Muscle of leg (tissue), 3 donors: ENCODE measurements at regions not wholly inside any gene's neighbourhood (a gene's known extent, or its start where the extent isn't known, plus 50 kb on each side); places are given as distances from the start of the nearest gene placed in this dataset.
A peak's percentile ranks its signal among the peaks of the same experiment; 100 is the strongest.

ENCODE experiments used
- DNase-seq: peaks from one replicate; pipeline ENCODE4 v3.0.0; 2013
- H3K27ac ChIP-seq: one replicate; pipeline ENCODE4 v1.5.1; 2013; ENCODE audit warnings: mild to moderate bottlenecking, low read length, control low read depth
- H3K27me3 ChIP-seq: one replicate; pipeline ENCODE4 v1.6.1; 2013; ENCODE audit warnings: low read length; ENCODE audit not compliant: control insufficient read depth, insufficient read depth
- H3K36me3 ChIP-seq: one replicate; pipeline ENCODE4 v1.6.1; 2013; ENCODE audit warnings: low read length; ENCODE audit not compliant: control insufficient read depth, insufficient read depth
- H3K4me1 ChIP-seq: one replicate; pipeline ENCODE4 v1.6.1; 2013; ENCODE audit warnings: low read length; ENCODE audit not compliant: control insufficient read depth, insufficient read depth
- H3K4me3 ChIP-seq: one replicate; pipeline ENCODE4 v1.5.1; 2013; ENCODE audit warnings: low read length, control low read depth
- H3K9me3 ChIP-seq: replicated peaks from 2 replicates; pipeline ENCODE4 v1.6.1; 2013; ENCODE audit warnings: low read depth, low read length; ENCODE audit not compliant: control insufficient read depth
- WGBS: methylation state at CpG from one replicate; pipeline ENCODE4 v1.1.5; 2013; ENCODE audit warnings: missing lambda C conversion rate; ENCODE audit not compliant: insufficient coverage; 5-methylcytosine and 5-hydroxymethylcytosine counted together

DNA sequence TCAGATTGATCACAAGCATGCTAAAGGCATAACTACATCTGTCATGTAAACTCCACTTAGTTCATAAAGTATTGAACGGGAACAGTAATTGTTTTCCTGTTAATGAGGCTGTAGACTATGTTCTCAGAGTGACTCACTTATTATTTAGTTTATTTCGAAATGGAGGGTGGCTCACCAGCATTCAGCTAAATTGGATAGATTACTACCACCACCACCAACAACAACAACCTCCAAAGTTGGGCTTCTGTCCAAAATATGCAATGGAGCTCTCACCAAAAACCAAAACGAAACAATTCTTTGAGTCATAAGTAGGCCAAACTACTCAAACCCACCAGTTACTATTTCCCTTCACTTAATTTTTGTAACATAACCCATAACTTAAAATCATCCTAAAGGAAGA lies 127.9 kb upstream of the NRBF2 start:
- no CpG with 5 or more reads among the region's 3 CpGs for WGBS
- no peak for DNase-seq
- no peak overlapping the region for H3K4me3 ChIP-seq
- no peaks in the 10 kb centered on the region for H3K27me3 ChIP-seq
- H3K4me1 ChIP-seq, result no peaks in the 10 kb centered on the region
- H3K36me3 ChIP-seq, result no peaks in the 10 kb centered on the region
- no peak overlapping the region for H3K27ac ChIP-seq
- no peaks in the 10 kb centered on the region for H3K9me3 ChIP-seq

DNA sequence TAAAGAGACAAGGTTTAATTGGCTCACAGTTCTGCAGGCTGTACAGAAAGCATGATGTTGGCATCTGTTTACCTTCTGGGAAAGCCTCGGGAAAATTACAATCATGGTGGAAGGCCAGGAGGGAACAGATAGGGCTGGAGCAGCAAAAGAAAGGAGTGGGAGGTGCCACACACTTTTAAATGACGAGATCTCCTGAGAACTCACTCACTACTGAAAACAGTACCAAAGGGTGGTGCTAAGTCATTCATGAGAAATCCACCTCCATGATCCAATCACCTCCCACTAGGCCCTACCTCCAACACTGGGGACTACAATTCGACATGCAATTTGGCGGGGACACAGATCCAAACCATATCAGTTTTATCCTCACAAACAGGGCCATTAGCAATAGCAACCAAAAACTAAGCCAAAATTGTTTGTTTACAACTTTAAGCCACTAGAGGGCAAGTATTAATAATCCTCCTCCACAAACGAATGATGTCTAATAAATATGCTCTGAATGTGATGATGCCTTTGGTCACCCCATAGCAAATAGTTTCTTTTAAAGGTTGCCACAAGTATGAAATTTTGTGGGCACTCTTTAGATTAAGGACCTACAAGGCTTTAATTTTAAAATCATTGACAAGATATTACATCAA lies 129.2 kb upstream of the NRBF2 start:
- H3K4me3 ChIP-seq, result no peak overlapping the region
- no peaks in the 10 kb centered on the region for H3K4me1 ChIP-seq
- DNase-seq, result no peak
- H3K9me3 ChIP-seq, result no peaks in the 10 kb centered on the region
- no peaks in the 10 kb centered on the region for H3K36me3 ChIP-seq
- no CpG with 5 or more reads among the region's 5 CpGs for WGBS
- H3K27ac ChIP-seq, result no peak overlapping the region
- H3K27me3 ChIP-seq, result no peaks in the 10 kb centered on the region

DNA sequence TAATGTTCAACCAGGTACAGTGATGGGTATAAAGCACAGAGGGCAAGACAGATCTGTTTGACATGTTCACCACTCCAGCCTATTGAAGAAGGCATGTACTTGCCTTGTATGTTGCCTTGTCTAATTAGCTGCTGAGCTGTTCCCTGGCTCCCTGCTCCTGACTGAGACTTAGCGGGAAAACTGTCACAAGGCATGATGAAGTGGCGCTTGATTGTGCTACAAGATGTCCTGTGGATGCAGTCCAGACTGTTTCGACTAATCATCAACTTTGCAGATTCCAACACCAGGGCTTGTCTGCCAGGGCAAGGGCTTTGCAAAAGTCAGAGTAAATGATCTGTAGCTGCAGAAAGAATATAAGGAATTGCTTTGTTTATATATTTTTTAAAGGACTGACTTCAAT lies 136.2 kb upstream of the NRBF2 start:
- WGBS, result 76% methylated on average over 2 of the region's 3 CpGs
- Histone ChIP-seq H3K4me1 (no peaks in the 10 kb centered on the region), H3K27me3 (no peaks in the 10 kb centered on the region), H3K9me3 (no peaks in the 10 kb centered on the region), H3K4me3 (no peak overlapping the region), H3K36me3 (no peaks in the 10 kb centered on the region), H3K27ac (no peak overlapping the region)
- DNase-seq, result peak; percentile 9

DNA sequence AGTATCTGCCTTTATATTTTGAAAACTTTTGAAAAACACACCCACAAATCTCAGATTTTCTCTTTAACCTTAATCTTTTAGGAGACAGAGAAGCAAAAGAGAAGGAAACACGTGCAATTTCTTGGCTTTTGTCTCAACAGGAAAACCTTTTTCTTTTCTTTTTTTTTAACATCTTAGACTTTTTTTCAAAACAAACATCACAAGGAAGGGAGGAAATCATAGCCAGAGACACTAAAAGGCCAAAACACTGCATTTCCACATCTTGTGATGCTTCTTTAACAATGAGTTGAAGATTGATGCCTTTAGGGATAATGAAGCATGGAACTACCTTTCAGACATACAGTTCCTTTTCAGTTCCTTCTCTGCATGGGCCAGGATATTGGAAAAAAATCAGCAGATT lies 136.6 kb upstream of the NRBF2 start:
- H3K4me3 ChIP-seq, result no peak overlapping the region
- no peaks in the 10 kb centered on the region for H3K27me3 ChIP-seq
- no peaks in the 10 kb centered on the region for H3K36me3 ChIP-seq
- no peaks in the 10 kb centered on the region for H3K9me3 ChIP-seq
- WGBS, result no CpG with 5 or more reads among the region's 1 CpG
- H3K4me1 ChIP-seq, result no peaks in the 10 kb centered on the region
- no peak for DNase-seq
- H3K27ac ChIP-seq, result no peak overlapping the region

DNA sequence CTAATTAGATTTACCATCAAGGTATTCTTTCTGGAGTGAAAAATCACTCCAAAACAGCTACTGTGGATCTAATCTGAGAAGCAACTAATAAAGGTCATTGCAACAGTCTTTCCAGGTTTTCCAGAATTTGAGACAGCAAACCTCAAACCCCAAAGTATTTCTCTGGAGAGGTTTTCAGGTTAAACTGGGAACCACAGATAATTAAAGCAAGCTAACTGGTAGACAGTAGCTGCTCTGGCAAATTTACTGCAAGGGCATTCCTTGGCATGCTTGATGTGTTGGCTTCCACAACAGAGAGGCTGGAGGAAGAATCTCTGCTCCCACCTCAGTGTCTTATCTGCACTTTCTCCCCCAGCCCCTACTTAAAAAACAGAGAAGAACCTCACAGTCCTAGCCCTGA lies 140.0 kb upstream of the NRBF2 start:
- no peaks in the 10 kb centered on the region for H3K9me3 ChIP-seq
- H3K27me3 ChIP-seq, result no peaks in the 10 kb centered on the region
- no peak overlapping the region for H3K27ac ChIP-seq
- no peak overlapping the region for H3K4me3 ChIP-seq
- no peaks in the 10 kb centered on the region for H3K4me1 ChIP-seq
- DNase-seq, result no peak
- H3K36me3 ChIP-seq, result no peaks in the 10 kb centered on the region

DNA sequence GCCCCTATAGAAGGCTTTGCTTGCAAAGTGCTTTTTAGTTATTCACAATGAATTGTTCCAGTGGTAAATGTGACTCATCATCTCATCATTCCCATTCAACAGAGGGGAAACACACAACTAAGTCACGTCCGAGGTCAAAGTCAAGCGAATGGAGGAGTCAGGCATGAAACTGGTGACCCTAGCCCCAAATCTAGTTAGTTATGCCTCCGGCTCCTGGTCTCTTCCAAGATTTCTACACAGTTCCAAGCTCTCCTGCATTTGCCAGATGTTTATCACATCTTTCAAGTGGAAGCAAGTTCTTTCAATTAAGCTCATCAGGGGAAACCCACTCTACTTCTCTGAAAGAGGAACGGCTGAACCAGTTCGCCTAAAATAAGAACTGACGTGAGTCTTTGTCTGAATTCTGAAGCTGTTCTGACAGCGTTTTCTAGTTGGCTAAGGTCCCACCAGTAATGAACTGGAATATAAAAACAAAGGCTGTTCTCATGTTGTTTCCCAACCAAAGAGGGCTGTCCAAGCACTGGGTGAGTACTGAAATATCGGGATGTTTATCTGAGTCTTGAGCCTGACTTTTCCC lies 140.9 kb upstream of the NRBF2 start:
- DNase-seq, result peak; percentile 54
- WGBS, result 57% methylated on average over 8 of the region's 9 CpGs
- H3K36me3 ChIP-seq, result no peaks in the 10 kb centered on the region
- H3K27ac ChIP-seq, result no peak overlapping the region
- no peaks in the 10 kb centered on the region for H3K27me3 ChIP-seq
- no peaks in the 10 kb centered on the region for H3K4me1 ChIP-seq
- no peaks in the 10 kb centered on the region for H3K9me3 ChIP-seq
- no peak overlapping the region for H3K4me3 ChIP-seq

DNA sequence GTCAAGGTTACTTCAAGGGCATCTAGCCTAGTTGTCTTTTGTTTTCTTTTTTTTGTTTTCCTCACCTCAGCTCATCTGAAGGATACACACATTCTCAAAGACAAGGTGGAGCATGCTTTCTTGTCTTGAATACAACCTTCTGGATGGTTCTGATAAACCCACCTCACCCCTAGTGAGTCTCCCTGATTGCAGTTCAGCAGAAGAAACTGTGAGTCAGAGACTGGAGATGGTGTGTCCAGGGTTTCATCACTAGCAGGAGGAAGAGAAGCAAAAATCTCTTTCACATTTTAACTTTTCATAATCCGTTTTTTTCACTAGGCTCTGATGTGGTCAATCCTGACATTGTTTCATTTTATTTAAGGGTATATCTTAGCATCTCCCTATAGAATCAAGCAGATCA lies 143.0 kb upstream of the NRBF2 start:
- WGBS, result no CpG with 5 or more reads among the region's 1 CpG
- Histone ChIP-seq H3K4me1 (no peaks in the 10 kb centered on the region), H3K36me3 (no peaks in the 10 kb centered on the region), H3K27me3 (no peaks in the 10 kb centered on the region), H3K27ac (no peak overlapping the region), H3K9me3 (no peaks in the 10 kb centered on the region), H3K4me3 (no peak overlapping the region)
- DNase-seq, result no peak

DNA sequence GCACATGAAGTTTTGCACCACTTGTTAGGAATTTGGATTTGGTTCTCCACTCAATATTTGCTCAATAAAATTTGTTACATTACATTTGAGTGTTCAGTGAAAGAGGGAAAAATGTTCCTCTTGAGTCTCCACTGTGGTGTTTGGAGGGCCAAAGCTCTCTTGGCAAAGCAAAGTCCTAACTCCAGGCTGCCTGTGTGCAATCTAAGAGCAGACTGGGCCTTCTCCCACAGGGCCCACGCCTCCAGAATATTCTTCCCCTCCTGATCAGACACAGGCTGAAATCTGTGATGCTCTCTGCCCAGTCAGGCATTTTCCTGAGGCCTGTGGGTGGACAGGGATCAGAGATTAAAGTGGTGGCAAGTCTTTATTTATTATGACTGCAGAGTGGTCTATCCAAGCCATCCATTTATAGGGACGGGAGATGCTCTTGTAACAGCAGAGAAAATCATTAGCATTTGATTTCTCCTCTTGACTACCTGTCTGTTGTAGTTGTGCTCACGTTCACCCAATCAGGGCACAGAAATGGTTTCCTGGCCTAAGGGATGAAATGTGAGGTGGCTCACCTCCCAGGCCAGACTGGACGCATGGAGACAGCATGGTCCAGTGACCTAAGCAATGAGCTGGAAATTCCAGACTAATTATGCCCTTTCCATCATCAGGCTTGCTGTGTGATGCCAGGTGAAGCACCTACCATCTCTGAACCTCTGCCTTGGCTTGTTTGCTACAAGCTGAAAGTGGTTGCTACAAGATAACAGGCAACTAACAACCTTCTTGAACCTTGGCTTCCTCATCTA lies 147.1 kb upstream of the NRBF2 start:
- Histone ChIP-seq H3K9me3 (no peaks in the 10 kb centered on the region), H3K27me3 (no peaks in the 10 kb centered on the region), H3K4me1 (no peaks in the 10 kb centered on the region), H3K27ac (no peak overlapping the region), H3K36me3 (no peaks in the 10 kb centered on the region), H3K4me3 (no peak overlapping the region)
- 100% methylated on average over 1 of the region's 4 CpGs for WGBS
- no peak for DNase-seq

DNA sequence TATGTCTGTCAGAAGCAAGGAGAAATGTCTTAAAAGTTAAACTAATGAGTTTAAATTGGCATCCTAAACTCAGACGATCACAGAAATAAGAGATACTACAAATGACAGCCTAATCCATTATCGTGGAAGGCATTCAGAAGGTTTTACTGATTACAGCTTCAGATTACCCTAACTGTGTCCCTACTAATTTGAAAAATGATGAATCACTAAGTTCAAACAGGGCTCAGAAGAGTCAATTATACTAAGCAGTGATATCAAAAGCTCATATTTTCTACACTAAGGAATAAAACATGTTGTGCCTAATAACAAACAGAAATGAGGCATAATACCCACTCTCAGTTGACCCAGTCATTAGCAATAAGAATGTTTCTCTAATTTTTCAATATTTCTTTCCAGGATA lies 152.0 kb upstream of the NRBF2 start:
- no CpG with 5 or more reads among the region's 2 CpGs for WGBS
- H3K4me1 ChIP-seq, result no peaks in the 10 kb centered on the region
- H3K36me3 ChIP-seq, result no peaks in the 10 kb centered on the region
- H3K27me3 ChIP-seq, result no peaks in the 10 kb centered on the region
- H3K4me3 ChIP-seq, result no peak overlapping the region
- H3K27ac ChIP-seq, result no peak overlapping the region
- no peak for DNase-seq
- H3K9me3 ChIP-seq, result no peaks in the 10 kb centered on the region

DNA sequence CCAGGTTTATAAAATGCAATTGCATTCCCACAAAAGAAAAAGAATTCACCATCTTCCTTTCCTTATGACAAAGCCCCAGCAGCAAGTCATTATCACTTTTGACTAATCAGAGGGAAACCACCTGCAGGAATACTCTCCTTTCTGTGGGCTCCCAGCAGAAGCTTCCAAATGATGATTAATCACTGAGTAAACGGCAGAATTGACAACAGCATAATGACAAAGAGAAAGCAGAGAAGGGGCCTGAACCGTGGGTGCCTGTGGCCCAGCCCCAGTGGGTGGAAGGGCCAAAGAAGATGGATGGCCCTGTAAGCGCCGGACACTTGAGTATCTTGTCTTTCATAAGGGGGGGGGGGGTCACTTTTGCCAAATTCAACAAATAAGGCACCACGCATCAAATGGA lies 152.4 kb upstream of the NRBF2 start:
- Histone ChIP-seq H3K27me3 (no peaks in the 10 kb centered on the region), H3K4me3 (no peak overlapping the region), H3K9me3 (no peaks in the 10 kb centered on the region), H3K4me1 (no peaks in the 10 kb centered on the region), H3K36me3 (no peaks in the 10 kb centered on the region), H3K27ac (no peak overlapping the region)
- DNase-seq, result no peak
- WGBS, result 0% methylated on average over 2 of the region's 5 CpGs
